ENCODE measurements at regions not wholly inside any gene's neighbourhood (a gene's known extent, or its start where the extent isn't known, plus 50 kb on each side); places are given as distances from the start of the nearest gene placed in this dataset.

GRCh38 chr6:49151033-49151432 is 312.0 kb downstream of the MMUT start:
- Histone ChIP-seq H3K9me1 (ENCODE audit: control insufficient read depth, extremely low read depth, insufficient read depth, low read length) (no peaks in the 10 kb centered on the region), H3K27me3 (ENCODE audit: control insufficient read depth, extremely low read depth, insufficient read depth, low read length) (no peaks in the 10 kb centered on the region), H3K27ac (ENCODE audit: control insufficient read depth, insufficient read depth, low read length) (no peak overlapping the region), H3K79me2 (ENCODE audit: control insufficient read depth, insufficient read depth, low read length) (no peaks in the 10 kb centered on the region), H3K36me3 (ENCODE audit: control insufficient read depth in 2 of 2, extremely low read depth in 1 of 2, insufficient read depth in 2 of 2, low read length in 2 of 2) (no peaks in the 10 kb centered on the region), H3K4me1 (ENCODE audit: control insufficient read depth, extremely low read depth, insufficient read depth, low read length) (no peaks in the 10 kb centered on the region), H3K4me2 (ENCODE audit: control insufficient read depth, extremely low read depth, insufficient read depth, low read depth, low read length) (no peak overlapping the region), H3K9ac (ENCODE audit: control insufficient read depth, extremely low read depth, insufficient read depth, low read length) (no peak overlapping the region), H3K9me3 (ENCODE audit: control insufficient read depth, low read depth, low read length) (no peaks in the 10 kb centered on the region), H3K4me3 (ENCODE audit: control insufficient read depth in 2 of 3, extremely low read depth in 1 of 3, insufficient read depth in 2 of 3, low read depth in 1 of 3, low read length in 3 of 3) (no peak overlapping the region), H2AFZ (ENCODE audit: control insufficient read depth, low read length) (no peak overlapping the region), H4K20me1 (ENCODE audit: control insufficient read depth, extremely low read depth, insufficient read depth, low read length) (no peaks in the 10 kb centered on the region)
- no peak for TF ChIP-seq CTCF (optimal IDR thresholded peaks at IDR 0.05 in 1 of 3, IDR thresholded peaks at IDR 0.05 in 1 of 3, conservative IDR thresholded peaks at IDR 0.05 in 1 of 3; ENCODE audit: extremely low read depth in 1 of 3, insufficient read depth in 2 of 3, low read length in 3 of 3)
- no peak for TF ChIP-seq EZH2 (IDR thresholded peaks at IDR 0.05; ENCODE audit: low read length)
- FAIRE-seq (no peak), DNase-seq (ENCODE audit: low read depth, low spot score) (no peak)
- dilution Hi-C loops (cut with MboI; ENCODE audit: extremely low pct_ligation_motif_present, low sequenced_read_pairs) = no loop called here

GRCh38 chr6:49145280-49145679 is 317.8 kb downstream of the MMUT start:
- Histone ChIP-seq H3K79me2 (ENCODE audit: control insufficient read depth, insufficient read depth, low read length) (no peaks in the 10 kb centered on the region), H3K9me3 (ENCODE audit: control insufficient read depth, low read depth, low read length) (no peaks in the 10 kb centered on the region), H3K9me1 (ENCODE audit: control insufficient read depth, extremely low read depth, insufficient read depth, low read length) (no peaks in the 10 kb centered on the region), H3K27me3 (ENCODE audit: control insufficient read depth, extremely low read depth, insufficient read depth, low read length) (no peaks in the 10 kb centered on the region), H3K9ac (ENCODE audit: control insufficient read depth, extremely low read depth, insufficient read depth, low read length) (no peak overlapping the region), H2AFZ (ENCODE audit: control insufficient read depth, low read length) (no peak overlapping the region), H3K4me2 (ENCODE audit: control insufficient read depth, extremely low read depth, insufficient read depth, low read depth, low read length) (no peak overlapping the region), H3K27ac (ENCODE audit: control insufficient read depth, insufficient read depth, low read length) (no peak overlapping the region), H3K36me3 (ENCODE audit: control insufficient read depth in 2 of 2, extremely low read depth in 1 of 2, insufficient read depth in 2 of 2, low read length in 2 of 2) (no peaks in the 10 kb centered on the region), H3K4me1 (ENCODE audit: control insufficient read depth, extremely low read depth, insufficient read depth, low read length) (no peaks in the 10 kb centered on the region), H4K20me1 (ENCODE audit: control insufficient read depth, extremely low read depth, insufficient read depth, low read length) (no peaks in the 10 kb centered on the region), H3K4me3 (ENCODE audit: control insufficient read depth in 2 of 3, extremely low read depth in 1 of 3, insufficient read depth in 2 of 3, low read depth in 1 of 3, low read length in 3 of 3) (no peak overlapping the region)
- no peak for DNase-seq (ENCODE audit: low read depth, low spot score)
- no peak for FAIRE-seq
- no peak for TF ChIP-seq EZH2 (IDR thresholded peaks at IDR 0.05; ENCODE audit: low read length)
- TF ChIP-seq CTCF (optimal IDR thresholded peaks at IDR 0.05 in 1 of 3, IDR thresholded peaks at IDR 0.05 in 1 of 3, conservative IDR thresholded peaks at IDR 0.05 in 1 of 3; ENCODE audit: extremely low read depth in 1 of 3, insufficient read depth in 2 of 3, low read length in 3 of 3) = no peak
- dilution Hi-C loops (cut with MboI; ENCODE audit: extremely low pct_ligation_motif_present, low sequenced_read_pairs) = no loop called here

Data from keratinocyte (primary cell).